Glomerular visceral epithelial cell (primary cell): ENCODE measurements at regions not wholly inside any gene's neighbourhood (a gene's known extent, or its start where the extent isn't known, plus 50 kb on each side); places are given as distances from the start of the nearest gene placed in this dataset.
"Not testable (repeated sequence)": the region's sequence is repeated elsewhere in the genome, so short reads cannot be mapped to it uniquely, and the experiment has no call there.

Source experiments
- DNase-seq: peaks from one replicate; pipeline ENCODE4 v3.0.0-alpha.2; 2016; ENCODE audit errors: extremely low spot score

DNA sequence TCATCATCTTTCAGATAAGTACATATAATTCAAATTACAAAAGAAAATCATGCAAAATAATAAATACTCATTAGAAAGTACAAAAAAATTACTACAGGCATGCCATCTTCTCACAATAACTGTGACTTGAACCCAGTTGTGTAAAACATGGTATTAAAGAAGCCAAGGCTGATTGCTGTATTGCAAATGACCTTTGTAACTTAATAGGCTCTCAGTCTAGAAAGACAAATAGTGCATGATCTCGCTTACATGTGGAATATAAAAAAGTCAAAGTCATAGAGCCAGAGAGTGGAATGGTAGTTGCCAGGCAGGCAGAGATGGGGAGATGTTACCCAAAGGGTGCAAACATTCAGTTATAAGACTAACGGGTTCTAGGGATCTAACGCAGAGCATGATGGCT, 626.1 kb downstream of the COL12A1 start:
- no peak for DNase-seq

DNA sequence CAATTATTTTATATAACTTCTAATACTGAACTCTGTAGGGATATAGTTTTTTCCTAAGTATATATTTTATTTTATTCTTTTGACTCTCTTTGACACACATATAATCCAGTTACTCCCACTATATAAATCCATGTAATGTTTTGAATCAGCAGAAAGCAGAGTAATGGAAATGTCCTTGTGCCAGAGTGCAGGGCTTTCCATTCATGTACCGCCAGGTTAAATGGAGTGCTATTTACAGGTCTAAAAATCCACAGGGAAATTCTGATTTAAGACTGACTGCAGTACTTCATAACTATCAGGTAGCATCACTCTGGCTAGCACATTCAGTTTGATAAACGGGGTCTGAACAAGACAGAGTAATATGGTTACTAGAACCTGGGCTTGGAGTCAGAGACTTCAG, 626.8 kb downstream of the COL12A1 start:
- DNase-seq: no peak

DNA sequence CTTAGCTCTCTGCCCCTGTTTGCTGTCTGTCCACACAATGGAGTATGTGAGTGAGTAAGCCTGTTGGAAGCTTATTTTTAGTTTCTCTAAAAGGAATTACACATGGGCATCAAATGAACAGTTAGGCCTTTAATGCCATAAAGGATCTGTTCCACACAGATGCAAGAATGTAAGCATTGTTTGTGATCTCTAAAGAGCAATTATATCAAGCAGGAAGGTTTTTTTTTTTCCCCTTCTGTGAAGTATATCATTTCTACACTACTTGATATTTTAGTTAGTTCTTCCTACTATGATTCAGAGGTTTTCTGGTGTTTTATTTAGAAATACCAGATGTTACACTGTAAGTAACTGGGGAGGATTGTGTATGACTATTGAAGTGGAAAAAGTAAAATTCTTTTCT, 627.5 kb downstream of the COL12A1 start:
- DNase-seq: peak; percentile 4

DNA sequence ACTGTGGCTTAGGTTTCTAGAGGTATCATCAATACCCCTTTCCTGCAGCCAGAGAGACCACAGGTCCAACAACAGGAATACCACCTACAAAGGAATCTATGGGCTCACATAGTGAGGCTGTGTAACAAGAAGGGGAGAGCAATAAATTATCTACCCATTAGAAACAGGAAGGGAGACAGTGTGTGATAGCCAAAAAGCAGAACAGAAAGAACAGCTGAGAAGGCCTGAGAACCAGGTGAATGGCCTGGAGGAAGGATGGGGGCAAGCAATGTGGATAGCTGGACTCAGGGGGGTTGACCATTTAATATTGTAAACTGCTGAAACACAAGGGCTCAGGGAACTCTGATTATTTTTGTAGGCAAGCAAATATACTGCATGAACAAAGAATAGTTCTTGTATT, 628.2 kb downstream of the COL12A1 start:
- no peak for DNase-seq

DNA sequence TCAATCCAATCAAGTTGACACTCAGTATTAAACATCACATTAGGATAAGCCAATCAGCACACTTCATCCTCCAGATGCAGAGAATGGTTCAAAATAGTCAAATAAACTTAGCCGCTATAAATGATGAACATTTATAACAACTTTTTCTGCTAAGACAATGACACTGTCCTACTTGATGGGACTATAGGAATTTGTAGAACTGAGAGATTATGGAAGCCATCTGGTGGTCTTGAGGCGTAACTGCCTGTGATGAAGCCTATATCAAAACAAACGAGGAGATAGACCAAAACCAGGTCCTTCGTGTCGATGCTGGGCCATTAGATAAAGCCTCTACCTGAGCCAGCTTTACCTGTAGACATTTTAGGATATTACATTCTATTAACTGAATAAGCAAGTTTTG, 631.1 kb downstream of the COL12A1 start:
- DNase-seq: peak; percentile 9

DNA sequence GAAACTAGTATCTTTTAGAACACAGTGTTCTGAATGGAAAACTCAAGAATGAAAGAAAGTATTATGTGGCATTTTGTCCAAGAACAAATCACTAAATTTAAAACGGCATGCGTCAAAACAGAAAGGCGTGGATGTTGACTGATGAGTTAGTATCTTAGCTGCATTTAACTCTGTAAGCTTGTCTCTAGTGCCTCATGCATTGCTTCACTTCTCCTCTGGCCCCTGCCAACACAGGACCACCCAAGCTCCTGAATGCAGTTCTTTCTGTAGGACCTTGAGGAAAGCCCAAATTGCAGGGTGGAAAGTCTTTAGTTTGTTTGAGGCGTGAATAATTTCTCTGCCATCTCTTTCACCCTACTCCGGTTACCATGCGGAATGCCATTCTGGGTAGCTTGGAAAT, 632.2 kb downstream of the COL12A1 start:
- DNase-seq: no peak

DNA sequence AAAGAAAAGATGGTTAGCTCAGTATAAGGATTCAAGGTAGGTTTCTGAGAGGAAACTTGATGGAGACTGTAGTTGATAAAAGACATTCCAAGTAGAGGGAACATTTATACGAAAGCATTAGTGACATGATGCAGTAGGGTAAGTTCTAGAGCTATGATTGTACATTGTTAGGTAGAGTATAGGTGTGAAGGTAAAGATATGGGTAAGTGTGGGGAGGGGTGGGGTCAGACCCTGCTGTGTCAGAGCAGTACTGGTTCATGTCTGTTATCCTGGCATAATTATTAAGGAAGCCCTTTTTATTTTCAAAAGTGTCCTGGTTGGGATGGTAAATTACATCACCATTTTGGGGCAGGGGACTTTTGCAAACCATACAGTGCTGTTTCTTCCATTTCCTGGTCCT, 635.8 kb downstream of the COL12A1 start:
- DNase-seq: no peak

DNA sequence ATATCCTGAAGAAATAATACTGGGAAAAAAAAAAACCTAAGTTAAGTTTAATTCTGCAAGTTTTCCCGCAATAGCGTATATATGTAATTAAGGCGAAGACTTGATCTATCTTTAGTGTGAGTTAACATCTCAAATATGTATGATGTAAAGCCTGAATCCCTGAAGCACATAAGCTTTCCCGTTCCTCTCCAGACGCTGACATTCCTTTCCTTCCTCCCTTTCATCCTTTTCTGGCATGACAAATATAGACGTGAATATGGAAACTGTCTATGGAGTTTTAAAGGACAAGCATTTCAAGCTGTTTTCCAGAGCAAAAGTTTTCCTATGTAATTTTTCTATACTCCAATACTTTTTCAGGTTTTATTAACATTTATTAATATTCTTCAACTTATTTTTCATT, 637.0 kb downstream of the COL12A1 start:
- no peak for DNase-seq

DNA sequence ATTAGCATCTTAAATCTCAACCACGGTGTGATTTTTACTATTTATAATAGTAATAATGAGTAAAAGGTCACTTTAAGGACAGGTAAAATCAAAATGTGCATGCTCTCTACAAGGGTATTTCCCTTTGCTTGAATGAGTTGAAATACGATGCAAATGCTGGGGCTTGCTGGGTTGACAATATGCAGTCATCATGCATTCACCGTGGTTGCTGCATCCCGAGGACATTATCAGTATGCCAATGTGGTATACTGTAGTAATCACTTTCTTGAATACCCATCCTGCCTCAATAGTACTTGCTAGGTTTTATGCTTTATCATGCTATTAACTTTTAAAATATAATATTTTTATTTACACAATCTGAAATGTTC, 637.9 kb downstream of the COL12A1 start:
- DNase-seq: not testable (repeated sequence)

DNA sequence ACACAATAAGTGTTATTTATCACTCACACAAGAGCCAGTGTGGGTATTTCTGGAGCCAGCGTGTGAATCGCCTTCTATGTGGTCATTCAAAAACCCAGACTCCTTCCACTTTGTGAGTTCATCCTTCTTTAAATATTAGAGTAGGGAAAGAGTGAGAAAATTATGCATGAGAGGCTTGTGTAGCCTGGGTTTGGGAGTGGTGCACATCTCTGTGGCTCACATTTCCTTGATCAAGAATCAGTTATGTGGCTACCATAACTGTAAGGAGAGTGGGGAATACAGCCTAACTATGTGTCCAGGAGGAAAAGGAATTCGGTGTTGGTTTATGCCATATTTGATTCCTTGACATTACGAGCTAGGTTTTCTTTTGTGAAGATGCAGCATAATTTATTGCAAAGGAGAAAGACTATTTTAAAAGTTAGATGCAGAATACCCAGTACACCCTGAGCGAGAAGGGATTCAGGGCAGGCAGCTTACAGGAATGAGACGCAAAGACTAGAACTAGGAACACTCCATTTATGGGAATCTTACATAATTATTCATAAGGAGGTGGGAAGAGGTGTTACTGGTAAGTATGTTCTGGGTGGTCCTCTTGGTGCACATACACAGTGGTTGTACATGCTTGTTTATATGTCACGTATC, 638.5 kb downstream of the COL12A1 start:
- DNase-seq: no peak

DNA sequence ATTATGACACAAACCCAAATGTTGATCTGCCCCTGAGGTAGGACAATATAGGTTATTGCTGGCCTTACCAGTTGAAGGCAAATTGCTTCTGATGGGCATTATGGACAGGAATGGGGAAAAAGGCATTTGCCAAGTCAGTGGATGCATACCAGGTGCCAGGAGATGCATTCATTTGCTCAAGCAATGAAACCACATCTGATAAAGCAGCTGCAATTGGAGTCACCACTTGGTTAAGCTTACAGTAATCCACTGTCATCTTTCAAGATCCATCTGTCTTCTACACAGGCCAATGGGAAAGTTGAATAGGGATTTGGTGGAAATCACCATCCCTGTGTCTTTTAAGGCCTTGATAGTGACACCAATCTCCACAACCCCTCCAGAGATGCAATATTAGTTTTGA, 648.6 kb downstream of the COL12A1 start:
- DNase-seq: no peak

DNA sequence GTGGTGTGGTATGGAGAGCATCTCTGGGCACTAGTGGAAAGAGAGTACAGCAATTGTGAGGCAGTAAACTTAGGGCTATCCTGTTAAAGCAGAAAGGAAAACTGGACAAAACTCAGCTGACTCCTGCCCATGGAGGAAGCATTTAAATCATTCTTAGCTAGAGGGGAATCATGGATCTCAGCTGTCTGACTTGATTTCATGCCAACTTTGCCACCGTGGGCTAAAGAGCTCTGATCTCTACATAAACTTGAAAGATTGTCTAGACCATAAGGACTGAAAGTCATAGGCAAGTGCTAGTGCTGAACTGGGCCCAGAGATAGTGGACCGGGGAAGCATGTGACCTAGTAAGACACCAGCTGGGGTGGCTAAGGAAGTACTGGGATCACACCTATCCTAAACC, 651.8 kb downstream of the COL12A1 start:
- DNase-seq: no peak

DNA sequence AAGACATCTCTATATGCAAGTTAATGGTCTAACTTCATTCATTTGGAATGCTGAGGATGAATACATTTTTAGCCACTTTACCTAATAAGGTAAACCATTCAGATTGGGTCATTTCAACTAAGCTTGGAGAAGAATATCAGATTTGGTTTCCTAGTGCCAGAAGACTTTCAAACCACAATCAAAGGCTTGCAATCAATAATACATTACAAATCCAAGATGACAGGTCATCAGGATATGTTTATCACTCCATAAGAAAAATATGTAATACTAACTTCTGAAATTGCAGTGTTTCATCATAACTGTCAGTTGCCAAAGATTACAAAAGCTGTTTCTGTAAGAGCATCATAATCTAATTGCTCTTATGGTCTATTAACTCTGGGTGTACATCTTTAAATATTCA, 654.0 kb downstream of the COL12A1 start:
- DNase-seq: no peak

DNA sequence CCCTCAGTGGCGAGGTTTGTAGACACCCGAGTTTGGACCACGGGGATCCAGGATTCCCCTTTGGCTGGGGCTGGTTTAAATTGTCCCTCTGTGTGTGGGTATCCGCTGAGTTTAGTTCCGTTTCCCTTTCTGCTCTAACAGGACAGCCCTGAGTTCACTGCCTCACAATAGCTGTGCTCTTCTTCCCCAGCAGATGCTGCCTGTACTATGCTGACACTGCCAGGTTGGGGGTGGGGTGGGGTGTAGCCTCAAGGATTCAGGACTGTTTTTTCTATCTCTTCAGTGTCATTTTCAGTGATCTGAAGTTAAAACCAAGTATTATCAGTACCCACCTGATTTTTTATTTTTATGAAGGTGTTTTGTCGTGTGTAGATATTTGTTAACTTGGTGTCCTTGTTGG, 655.0 kb downstream of the COL12A1 start:
- no peak for DNase-seq

DNA sequence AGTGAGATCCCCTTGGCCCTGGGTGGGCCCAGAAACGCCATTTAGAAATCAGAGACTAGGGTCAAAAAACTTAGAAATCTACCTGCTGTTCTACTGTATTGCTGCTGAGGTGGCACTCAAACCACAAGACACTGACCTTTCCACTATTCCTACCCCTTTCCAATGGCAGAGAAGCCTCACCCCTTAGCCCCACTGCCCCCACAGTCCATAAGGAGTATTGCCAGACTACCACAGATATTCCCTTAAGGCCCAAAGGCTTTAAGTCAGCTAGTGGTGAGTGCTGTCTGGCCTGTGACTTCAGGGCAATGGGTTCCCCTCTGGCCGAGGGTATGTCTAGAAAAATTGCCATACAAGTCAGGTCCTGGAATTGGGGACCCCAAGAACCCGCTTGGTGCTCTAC, 656.1 kb downstream of the COL12A1 start:
- no peak for DNase-seq

DNA sequence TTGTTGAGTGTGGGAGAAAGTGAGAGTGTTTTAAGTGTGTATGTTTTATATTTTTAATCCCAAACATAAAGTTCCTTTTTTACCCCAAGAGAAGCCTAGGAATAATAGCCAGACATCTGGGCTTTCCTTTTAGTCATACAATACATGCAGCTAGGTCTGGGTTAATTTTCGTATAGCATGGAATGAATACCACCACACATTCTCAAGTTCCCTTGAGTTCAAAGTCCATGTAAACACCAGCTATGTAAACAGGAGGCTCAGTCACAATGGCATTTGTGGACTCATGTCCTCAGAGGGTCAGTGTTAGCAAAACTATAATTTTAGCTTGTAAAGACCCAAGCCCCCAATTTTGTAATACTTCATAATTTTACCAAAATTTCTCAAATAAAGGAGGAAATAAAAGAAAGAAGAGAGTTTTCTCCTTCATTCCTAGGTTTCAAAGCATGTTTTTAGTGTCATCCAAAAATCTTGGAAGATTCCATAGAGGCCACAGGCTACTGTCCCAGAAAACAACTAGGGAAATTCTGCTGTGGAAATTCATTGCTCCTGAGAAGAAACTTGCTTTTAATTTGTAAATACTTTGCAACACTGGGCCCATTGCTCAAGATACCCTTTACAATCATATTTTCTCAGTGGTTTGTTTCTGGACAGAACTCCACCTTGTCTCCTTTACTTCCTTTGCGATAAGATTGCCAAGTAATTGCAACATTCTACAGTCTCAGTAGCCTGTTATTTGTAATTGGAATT, 671.2 kb downstream of the COL12A1 start:
- no peak for DNase-seq

DNA sequence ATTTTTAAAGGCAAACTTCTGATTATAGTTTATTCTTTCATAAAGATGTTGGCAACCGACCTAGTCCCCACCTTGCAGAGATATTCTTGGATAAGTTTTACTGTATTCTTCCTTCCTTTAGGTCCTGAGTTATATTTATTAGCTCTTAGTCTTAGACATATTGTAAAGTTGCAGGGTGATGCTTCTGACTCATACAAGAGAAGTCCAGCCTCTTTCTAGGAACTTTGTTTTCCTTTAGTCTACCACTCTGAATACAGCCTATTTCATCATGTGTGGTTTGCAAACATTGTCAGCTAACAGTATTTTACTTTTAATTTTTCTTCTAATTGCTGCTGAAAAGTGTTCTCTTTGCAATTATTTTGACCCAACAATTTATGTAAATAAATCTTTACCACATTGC, 686.7 kb downstream of the COL12A1 start:
- DNase-seq: peak; percentile 6

DNA sequence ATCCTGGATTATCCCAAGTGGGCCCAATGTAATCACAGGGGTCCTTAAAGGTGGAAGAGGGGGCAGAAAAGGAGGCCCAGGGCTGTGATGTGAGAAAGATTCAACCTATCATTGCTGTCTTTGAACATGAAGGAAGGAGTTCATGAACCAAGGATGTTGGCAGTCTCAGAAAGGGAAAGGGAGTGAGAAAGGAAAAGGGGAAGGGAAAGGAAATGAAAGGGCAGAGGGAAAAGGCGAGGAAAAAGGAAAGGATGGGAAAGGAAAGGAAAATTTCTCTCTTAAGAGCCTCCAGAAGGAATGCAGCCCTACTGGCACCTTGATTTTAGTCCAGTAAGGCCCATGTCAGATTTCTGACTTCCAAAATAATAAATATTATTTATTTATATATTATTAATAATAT, 687.8 kb downstream of the COL12A1 start:
- DNase-seq: no peak

DNA sequence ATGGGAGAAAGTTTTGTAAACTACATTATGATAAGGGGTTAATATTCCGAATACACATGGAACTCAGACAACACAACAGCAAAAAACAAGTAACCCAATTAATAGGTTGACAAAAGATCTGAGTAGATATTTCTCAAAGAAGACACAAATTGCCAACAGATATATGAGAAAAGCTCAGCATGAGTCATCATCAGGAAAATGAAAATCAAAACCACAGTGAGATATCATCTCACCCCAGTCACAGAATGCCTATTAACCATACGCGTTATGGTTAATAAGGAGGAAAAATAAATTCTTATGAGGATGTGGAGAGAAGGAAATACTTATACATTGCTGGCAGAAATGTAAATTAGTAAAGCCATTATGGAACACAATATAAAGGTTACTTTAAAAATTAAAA, 695.0 kb downstream of the COL12A1 start:
- DNase-seq: no peak

DNA sequence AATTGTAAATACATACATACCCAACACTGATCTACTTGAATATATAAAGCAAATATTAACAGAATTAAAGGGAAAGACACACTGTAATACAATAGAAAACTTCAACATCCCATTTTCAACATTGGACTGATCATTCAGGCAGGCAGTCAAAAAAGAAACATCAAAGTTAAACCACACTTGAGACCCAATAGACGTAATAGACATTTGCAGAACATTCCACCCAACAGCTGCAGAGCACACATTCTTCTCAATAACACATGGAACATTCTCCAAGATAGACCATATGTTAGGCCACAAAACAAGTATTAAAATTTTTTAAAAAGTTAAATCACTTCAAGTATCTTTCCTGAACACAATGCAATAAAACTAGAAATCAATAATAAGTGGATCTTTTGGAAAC, 698.2 kb downstream of the COL12A1 start:
- no peak for DNase-seq

DNA sequence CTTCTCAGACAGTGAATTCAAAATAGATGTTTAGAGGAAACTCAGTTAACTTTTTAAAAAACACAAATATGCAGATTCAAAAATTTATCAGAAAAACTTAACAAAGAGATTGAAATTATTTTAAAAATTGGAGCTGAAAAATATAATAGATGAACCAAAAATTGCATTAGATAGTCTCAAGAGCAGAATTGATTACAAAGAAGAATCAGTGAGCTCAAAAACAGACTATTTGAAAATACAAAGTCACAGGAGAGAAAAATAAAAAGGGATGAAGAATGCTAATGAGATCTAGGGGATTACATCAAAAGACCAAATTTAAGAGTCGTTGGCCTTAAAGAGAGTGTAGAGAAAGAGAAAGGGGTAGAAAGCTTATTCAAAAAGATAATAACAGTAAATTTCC, 700.5 kb downstream of the COL12A1 start:
- DNase-seq: no peak

DNA sequence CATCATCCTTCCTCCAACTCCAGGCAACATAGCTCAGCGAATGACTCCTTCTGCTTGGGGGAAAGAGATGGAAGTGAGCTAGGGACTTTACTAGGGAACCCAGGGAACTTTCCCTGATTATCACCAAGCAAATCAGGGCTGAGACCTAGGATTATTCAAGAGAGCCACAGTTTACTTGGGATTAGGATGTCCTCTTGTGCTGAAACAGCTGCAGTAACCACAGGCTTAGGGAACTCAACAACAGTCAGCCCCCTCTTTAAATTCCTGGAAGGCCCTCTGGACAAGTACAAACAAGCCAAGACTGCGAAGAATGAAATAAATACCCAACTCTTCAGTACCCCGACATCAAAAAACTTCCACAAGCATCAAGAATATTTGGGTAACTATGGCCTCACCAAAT, 700.9 kb downstream of the COL12A1 start:
- no peak for DNase-seq

DNA sequence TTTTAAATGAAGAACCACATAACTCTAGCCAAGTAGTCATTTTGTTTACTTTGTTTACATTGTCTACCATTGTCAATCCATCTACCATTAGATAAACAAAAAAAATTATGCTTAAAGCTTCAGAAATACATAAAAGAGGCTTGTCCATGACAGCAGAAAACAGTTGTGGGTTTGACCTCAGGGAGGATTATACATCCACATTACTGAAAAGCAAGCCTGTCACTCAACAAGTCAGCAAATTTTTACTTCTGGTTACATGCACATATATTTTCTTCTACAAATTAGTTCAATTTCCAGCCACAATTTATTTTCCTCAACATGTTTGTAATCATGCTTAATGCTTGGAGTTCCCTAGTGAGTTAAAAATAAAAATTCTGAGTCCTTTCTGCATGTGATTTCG, 713.3 kb downstream of the COL12A1 start:
- DNase-seq: no peak

DNA sequence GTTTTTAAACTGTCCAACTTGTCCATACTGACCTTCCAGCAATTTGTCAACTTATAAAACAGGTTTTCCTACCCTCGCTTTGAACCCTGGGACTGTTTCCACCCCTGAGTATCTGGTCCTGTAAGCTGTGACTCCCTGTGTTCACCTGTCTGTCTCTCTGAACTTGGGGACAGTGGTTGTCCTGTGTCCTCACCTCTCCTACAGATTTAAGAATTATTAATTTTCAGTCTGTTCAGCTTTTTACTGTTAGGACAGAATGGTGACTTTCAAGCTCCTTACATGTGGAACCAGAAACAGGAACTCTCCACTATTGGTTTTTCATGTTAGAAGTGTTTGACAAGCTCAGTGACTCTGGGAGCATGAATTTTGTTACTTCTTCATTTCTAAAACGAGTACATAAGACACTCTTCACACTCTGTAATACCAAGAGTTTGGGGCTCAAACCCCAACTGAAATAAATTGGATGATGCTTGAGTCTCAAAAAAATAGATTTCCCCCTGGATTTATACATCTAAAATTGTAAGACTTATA, 713.9 kb downstream of the COL12A1 start:
- DNase-seq: no peak
